Activated CD8-positive, alpha-beta memory T cell treated with anti-CD3 and anti-CD28 coated beads, Interleukin-2, amount 50 U/mL, for 48 hours (primary cell): ENCODE measurements at regions not wholly inside any gene's neighbourhood (a gene's known extent, or its start where the extent isn't known, plus 50 kb on each side); places are given as distances from the start of the nearest gene placed in this dataset.
"Not testable (repeated sequence)": the region's sequence is repeated elsewhere in the genome, so short reads cannot be mapped to it uniquely, and the experiment has no call there.

Experiments
- DNase-seq: peaks from one replicate; pipeline ENCODE4 v3.0.0-alpha.2; 2020

DNA sequence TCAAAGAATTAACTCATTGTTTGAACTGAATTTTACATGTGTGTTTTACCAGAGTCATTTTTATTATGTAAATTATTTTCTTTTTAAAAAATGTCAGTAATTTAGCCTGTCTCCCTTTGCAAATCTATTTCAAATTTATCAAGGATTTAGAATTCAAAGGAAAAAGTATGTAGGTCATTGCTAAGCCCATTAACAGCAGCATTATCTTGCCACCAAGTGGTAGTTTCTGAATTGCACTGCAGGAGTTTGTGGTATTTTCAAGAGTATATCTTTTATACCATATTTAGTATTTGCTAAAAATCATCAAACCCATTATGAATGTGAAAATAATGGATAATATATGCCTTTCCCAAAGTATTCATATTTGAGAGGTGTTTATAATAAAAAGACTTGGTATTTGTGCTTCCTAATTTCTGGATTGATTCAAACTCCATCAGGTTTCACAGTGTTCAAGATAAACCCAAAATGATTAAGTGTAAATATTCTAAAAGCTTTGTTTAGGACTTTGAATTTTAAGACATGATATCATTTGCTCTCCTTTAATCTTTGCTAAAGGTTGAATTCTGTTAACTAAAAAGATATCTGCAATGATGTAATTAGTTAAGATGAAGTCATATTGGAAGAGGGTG is 711.4 kb downstream of the FSCB start:
- DNase-seq, result no peak

DNA sequence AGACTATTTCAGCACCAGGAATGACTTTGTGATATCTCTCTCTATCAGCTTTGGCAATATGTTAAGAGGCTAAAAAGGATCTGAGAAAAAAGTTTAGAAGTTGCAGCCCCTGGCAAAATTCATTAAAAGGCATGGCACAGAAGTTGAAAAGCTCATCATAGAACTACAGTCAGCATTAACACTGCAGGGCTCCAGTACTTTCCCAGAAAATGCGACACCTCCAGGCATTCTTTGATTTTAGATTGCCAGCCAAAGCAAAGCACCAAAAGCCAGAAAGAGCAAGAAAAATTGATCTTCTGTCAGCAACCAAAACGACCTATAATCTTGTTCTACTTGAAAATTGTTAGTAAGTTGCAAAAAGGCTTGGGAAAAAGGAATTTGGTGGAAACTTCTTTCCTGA is 713.5 kb downstream of the FSCB start:
- no peak for DNase-seq

DNA sequence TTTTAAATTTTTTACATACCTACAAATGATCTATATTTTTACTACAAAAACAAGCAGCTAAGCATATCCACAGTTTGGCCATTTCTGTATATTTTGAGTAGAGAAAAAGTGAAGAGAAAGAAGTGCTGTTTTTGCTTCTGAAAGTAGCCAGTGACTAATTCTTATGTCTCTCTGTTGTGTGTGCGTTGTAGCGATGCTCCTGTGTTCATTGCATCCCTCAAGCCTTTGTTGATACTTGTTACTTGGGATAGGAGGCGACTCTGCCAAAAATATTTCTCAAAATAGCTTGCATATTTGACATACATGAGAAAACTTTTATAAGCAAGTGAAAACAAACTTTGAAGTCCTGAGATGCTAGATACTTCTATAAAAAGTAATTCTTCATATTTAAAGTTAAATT is 714.1 kb downstream of the FSCB start:
- no peak for DNase-seq

DNA sequence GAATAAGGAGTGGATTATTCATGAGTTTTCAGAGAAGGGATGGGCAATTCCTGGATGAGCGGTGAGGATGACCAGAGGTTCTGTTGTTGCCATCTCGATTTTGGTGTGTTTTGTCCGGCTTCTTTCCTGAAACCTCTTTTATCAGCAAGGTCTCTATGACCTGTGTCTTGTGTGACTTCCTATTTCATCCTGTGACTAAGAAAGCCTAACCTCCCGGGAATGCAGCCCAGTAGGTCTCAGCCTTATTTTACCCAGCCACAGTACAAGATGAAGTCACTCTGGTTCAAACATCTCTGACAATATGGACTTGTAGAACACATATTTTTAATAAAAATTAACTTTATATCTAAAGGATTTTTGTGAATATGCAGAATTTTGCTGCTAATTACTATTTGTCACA is 716.4 kb downstream of the FSCB start:
- DNase-seq, result no peak

DNA sequence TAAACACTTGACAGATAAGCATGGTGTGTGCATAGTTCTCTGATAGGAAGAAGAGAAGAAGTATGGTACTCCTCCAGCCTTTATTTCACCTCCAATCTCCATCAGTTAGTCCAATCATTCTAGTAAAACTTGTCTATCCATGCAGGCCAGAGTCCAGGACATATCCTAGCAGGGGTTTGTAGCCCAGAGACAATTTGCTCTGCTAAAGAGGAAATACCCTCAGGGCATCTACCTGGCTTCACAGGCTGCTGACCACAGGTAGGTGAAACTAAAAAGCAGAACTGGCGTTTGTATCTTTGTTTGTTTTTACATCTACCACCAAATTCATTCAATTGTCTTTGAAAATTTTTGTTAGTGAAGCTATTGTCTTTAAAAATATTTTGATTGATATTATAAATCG is 717.6 kb downstream of the FSCB start:
- DNase-seq, result no peak

DNA sequence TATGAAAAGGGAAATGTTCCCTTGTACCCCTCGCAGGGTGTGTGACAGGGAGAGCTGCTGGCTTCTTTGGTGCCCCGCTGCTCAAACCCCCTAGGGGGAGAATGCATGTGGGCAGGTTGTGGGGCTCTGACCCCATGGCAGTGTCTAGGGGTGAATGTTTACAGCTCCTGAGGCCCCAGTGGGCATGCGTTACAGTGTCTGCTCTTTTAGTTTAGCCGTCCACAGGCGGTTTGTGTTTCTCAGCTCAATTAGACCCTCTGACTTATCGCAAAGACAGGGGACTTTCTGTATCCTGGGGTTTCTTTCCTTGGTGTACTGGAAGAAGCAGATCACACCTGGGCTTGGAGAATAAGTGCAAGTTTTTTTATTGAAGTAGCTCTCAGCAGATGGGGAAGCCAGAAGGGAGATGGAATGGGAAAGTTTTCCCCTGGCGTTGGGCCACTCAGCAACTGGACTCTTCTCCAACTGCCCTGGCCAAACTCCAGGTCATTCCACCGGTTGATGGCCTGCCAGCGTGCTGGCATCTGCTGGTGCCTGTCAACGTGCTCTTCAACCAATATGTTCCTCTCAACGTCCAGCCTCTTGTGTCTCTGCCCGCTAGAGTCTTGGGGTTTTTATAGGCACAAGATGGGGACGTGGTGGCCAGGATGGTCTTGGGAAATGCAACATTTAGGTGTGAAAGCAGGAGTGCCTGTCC is 720.9 kb downstream of the FSCB start:
- DNase-seq, result no peak

DNA sequence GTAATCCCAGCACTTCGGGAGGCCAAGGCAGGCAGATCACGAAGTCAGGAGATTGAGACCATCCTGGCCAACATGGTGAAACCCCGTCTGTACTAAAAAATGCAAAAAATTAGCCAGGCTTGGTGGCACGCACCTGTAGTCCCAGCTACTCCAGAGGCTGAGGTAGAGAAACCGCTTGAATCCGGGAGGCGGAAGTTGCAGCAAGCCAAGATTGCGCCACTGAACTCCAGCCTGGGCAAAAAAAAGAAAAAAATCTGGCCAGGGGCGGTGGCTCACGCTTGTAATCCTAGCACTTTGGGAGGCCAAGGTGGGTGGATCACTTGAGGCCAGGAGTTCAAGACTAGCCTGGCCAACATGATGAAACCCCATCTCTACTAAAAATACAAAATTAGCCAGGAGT is 722.7 kb downstream of the FSCB start:
- DNase-seq, result not testable (repeated sequence)

- DNase-seq, result no peak
Measured at GRCh38 chr14:43778937-43779639, 728.0 kb downstream of the FSCB start.

GRCh38 chr14:43778570-43778936 is 728.5 kb downstream of the FSCB start:
- no peak for DNase-seq

- no peak for DNase-seq
Measured at GRCh38 chr14:43765474-43765873, 741.6 kb downstream of the FSCB start.

- DNase-seq, result no peak
Measured at GRCh38 chr14:43764433-43764832, 742.6 kb downstream of the FSCB start.

GRCh38 chr14:43755707-43756106 is 751.4 kb downstream of the FSCB start:
- DNase-seq, result no peak

DNA sequence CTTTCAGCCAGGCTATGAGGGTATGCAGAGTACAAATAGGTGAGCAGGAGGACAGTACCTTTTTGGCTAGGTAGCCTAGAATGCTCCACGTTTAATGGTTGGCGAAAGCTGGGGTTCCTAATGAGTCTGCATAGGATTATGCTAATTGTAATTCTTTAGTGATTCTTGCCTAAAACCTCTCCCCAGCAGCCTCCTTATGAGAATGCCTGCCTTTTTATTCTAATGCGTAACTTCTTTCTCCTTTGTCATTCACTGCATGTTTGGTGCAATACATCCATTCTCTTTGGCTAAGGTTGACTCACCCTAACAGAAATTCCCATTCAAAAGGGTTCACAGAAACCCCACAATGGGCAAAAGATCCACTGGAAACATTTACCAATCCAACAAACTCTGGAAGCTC is 752.2 kb downstream of the FSCB start:
- no peak for DNase-seq

- DNase-seq, result no peak
Measured at GRCh38 chr14:43745746-43746145, 761.3 kb downstream of the FSCB start.

DNA sequence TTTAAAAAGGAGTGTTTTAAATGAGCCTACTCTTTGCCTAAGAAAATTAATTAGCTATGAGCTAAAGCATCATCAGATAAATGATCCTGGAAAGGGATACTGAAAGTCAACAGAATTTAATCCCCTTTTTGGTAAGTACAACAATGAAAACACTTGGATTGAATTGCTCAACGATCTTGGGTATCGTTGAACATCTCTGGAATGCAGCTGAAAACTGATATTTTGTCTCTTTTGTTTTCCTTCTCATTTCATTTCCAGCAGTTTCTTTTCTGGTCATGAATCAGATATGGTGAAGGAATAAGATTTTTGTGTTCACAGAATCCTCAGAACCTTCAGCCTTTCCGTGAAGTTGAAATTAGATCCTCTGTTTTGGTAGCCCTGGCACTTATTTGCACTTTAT is 771.2 kb downstream of the FSCB start:
- DNase-seq, result no peak

DNA sequence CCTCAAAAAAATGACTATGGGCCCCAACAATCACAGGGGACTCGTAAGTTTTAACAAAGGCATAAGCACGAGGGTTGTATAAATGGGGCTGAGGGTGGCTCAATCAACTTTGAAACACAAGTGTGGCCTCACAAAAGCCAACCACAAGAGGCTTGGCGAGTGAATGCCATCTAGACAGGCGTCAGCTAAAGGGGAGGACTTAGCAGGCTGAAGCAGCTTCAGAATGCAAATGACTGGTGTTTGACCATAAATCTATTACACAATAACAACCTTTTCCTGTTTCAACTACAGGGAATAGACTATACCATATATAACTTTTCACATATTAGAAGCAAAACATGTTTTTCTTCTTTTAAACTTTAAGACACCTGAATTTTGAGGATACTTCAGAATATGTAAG is 777.9 kb downstream of the FSCB start:
- DNase-seq, result no peak

- DNase-seq, result no peak
Measured at GRCh38 chr14:43706900-43707299, 800.2 kb downstream of the FSCB start.

- DNase-seq, result not testable (repeated sequence)
Measured at GRCh38 chr14:43698561-43699284, 808.4 kb downstream of the FSCB start.

DNA sequence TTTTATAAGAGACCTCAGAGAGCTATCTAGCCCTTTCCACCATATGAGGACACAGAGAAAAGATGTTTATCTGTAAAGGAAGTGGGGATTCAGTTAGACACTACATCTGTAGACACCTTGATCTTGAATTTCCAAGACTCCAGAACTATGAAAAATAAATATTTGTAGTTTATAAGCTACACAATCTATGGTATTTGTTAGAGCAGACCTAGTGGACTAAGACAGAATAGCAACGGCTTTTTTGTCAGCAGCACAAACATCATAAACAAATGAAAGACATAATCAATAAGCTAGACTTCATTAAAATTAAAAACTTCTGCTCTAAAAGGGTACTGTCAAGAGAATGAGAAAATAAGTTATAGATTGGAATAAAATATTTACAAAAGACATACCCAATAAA is 810.1 kb downstream of the FSCB start:
- DNase-seq, result no peak

- DNase-seq, result no peak
Measured at GRCh38 chr14:43692706-43693105, 814.4 kb downstream of the FSCB start.

DNA sequence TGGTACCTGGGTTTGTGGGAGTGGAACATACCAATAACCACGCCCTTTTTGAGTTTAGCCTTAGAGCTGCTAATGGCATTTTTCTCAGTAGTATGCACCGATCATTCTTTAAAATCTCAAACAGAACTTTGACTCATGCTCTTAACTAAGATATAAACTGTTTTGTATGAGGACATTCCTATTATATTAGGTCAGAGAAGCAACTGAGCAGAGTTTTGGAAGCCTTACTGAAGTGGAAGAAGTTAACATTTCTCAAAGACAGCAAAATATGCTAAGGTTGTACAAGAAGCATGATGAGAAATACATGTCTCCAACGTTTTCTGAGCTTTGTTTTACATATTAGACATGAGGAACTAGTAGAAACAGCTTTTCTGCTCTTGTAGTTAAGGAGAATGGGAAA is 819.2 kb downstream of the FSCB start:
- DNase-seq, result no peak

- DNase-seq, result no peak
Measured at GRCh38 chr14:43677581-43677980, 829.5 kb downstream of the FSCB start.

DNA sequence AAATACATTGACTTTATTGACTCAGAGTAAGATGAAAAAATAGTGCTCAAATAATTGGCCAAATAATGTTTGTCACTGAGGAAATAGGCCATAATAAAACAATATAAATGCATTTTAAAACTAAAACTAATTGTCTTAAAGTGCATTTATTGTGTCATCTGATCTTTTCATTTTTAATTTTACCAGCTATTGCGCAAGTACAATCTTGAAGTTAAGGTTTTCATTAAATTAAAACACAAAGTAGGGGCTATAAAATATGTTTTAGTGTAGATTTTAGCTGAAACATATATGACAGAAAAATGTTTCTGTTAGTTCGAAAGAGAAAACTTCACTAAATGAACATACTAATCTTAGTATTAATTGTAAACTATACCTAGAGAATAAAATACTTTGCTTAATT is 832.8 kb downstream of the FSCB start:
- DNase-seq, result no peak
